GM18508 (cell line): ENCODE measurements at regions not wholly inside any gene's neighbourhood (a gene's known extent, or its start where the extent isn't known, plus 50 kb on each side); places are given as distances from the start of the nearest gene placed in this dataset.
"Not testable (repeated sequence)": the region's sequence is repeated elsewhere in the genome, so short reads cannot be mapped to it uniquely, and the experiment has no call there.

ENCODE experiments used
- ATAC-seq: cut with Tn5 transposase; IDR thresholded peaks from one replicate; pipeline ENCODE4 v1.9.1; 2021; ENCODE audit warnings: moderate number of reproducible peaks; ENCODE audit not compliant: insufficient read depth, unreplicated experiment

DNA sequence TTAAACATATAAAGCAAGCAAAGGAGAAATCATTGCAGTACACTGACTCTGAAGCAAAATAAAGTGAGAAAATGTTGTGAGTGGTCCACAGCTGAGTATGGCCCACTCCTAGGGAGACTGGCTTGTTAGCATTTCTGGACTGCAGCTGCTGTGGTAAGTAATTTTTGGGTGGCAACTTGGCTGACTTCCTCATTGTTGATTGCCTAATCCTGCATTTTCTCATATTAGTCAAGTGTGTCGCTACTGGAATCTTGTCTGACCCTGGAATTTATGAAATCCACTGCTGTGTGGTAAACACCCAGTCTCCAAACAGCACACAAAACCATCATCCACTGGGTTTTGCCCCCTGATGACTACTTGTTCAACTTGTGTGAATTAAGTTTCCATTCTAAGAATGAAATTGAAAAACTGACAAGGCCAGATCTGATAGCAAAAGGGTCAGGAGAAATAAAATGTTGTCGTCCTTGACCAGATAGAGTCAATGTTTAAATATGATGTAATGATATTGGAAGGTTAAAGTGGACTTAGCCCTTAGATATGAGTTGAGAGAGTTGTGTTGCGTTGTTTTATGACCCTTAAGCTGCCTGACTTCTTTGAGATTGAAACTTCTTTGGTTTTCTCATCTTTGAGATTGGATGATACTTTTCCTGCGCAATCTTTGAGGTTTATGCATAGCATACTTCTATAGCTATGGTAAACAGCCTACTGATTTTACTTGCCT is 106.6 kb upstream of the SEC22B start:
- ATAC-seq: not testable (repeated sequence)

DNA sequence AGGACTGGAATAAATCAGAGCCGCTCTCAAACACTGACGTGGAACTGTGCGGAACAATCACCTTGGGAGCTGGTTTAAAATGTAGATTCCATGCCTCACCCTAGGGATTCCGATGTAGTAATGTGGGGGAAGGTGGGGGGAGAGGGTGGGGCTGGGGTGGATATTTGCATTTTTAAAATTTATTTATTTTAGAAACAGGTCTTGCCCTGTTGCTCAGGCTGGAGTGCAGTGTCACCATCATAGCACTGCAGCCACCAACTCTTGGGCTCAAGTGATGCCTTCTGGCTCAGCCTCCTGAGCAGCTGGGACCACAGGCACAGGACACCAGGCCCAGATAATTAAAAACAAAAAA is 101.9 kb upstream of the SEC22B start:
- ATAC-seq: not testable (repeated sequence)

DNA sequence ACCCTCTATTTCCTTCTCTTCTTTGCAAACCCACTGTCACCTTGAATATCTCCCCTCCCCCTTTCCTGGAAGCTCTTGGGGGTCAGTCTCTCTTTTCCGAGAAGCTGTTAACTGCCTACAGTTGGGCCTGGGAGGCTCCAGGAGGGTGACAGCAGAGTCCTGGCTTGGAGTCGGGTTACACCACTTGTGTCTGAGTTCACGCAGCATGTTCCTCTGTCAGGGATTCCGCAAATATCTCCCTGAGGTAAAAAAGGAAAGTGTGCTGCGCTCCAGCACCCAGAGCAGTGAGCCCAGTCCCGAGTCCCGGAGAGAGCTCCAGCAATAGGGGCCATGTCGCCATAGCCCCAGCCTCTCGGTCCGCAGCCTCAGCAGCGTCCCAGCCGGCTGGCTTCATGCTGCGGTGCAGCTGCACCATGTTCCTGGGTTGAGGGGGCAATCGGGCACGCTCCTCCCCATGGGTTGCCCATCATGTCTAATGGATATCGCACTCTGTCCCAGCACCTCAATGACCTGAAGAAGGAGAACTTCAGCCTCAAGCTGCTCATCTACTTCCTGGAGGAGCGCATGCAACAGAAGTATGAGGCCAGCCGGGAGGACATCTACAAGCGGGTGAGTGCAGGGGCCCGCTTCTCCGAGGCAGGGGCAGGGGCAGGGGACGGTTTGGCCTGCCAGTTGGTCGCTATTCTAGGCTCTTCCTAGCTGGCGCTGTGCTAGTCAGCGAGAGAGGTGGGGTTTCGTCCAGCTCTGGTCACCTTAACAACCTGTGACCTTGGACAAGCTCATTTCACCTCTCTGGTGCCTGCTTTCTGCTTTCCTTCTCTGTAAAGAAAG is 101.3 kb upstream of the SEC22B start:
- not testable (repeated sequence) for ATAC-seq

DNA sequence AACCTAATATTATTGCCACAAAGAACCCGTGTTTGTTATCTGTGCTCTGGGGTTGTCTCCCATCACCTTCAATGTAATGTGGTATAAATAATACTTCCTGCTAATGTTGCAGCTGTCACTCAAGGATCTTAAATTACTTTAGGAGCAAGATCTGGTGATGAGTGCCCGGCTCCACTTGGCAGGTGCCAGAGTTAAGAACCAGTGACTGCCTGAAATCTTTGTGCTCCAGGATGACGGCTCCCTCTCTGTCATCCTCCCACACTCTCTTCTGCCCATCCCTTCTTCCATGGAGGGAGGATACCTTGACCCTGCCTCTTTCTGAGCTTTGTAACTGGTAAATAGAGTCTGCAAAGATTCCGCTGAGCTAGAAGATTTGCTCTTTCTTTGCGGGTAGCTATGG is 100.4 kb upstream of the SEC22B start:
- not testable (repeated sequence) for ATAC-seq

DNA sequence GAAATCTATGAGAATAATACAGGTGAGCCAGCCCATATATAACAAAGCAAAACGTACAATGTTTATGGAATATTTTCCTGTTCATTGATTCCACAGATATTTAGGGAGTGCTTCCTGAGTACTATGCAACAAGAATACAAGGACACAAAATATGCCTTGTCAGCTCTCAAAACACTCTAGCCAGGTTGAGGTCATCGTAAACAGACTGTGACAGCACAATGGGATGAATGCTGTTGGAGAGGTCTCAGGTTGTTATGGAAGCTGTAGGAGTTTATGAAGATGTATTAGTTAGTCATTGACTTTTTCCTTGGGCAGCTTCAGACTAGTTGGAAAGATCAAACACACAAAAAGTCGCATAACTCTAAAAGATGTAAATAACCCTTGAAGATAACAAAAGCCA is 98.1 kb upstream of the SEC22B start:
- ATAC-seq: not testable (repeated sequence)

DNA sequence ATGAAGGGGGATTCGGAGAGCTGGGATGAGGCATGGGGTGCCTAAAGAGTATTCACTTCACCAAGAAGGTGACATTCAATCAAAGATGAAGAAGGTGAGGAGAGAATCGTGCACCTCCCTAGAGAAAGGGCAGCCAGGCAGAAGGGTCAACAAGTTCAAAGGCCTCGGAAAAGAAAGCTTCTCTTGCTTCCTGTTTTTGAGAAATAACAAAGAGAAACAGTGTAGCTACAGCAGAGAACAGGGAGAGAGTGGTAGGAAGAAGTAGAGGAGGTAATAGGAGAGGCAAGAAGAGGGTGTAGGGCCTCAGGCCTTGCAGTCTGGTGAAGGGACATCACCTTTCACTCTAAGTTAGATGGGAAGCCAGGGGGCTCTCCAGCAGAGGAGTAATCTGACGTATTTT is 97.0 kb upstream of the SEC22B start:
- not testable (repeated sequence) for ATAC-seq

DNA sequence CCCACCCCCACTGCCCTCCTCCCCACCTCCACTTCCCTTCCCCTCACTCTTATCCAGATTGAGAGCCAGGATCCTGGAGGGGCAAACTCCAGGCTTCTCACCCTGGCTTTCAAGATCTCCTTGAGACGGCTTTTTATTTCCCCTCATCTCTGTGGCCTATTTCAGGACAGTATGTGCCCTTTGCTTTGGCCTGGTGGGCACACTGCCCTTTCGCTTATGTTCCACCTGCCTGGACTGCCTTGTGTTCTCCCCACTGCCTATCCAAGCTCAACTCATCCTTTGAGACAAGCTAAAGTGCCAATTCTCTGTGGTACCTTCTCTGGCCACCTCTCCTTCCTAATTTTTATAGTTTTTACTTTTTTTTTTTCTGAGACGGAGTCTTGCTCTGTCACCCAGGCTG is 95.9 kb upstream of the SEC22B start:
- not testable (repeated sequence) for ATAC-seq

DNA sequence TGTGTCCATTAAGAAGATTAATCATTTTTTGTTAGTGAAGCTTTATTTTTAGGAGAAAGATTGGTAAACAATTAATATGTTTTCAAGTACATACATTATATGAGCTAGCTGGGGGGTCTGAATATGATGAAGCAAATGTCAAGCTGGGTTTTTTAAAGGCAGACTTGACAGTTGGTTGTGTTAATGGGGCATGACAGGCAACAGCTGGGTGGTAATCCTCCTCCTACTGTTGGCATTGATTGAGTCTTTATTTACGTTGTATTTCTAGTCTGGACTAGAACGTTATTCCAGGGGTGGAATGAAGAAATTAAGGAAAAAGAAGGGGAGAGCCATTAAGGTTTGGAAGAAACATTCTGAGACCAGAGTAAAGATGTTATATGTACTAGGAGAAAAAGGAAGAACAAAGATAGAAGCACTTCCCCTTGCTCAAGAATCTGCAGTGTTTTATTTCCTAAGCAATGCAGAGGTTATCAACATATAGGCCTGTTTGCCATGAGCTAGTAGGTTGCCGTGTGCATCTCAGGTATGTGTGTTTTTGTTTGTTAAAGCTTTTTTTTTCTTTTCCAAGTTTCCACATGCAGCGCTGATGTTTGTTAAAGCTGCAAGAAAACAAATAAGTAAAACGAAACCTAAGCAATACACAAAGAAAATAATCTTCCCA is 95.4 kb upstream of the SEC22B start:
- not testable (repeated sequence) for ATAC-seq

DNA sequence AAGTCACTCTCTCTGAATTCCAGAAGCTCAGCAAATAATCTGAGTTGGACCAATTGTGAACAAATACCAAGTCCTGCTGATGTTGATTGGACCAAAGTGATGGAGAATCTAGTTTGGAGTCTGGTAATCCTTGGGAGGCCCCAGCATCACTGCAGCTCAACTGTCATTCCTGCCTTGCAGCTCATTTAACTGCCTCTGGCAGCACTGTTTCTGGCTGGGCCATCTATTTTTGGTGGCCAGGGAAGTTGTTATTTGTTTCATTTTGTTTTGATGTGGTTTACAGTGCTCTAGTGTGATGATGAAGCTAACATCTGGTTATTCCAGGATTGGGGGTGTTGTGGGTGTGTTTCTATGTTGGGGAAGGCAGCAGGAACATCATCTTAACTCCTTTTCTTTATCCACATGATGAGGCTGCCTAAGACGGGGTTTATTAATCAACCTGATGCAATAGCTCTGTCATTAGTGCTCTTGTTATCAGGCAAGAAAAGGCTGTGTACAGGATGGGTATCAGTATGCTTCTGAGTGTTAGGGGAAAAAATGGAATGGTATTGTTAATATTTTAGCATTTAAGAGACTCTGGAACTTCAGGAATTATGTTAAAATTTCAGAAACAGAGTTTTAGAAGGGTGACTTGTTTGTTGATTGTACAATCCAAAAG is 91.7 kb upstream of the SEC22B start:
- ATAC-seq: not testable (repeated sequence)

DNA sequence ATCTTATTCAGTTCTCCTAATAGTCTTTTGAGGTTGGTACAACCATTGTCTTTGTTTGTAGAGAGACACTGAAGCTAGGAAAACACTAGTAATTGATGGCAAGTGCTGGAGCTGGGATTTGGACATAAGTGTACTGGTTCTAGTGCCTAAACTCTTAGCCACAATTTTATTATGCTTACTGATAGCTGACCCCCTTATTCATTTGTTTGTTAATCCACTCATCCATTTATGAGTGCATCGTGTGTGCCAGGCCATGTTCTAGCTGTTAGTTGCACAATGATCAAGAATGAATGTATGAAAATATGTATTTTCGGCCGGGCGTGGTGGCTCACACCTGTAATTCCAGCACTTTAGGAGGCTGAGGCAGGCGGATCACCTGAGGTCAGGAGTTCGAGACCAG is 88.2 kb upstream of the SEC22B start:
- ATAC-seq: not testable (repeated sequence)

DNA sequence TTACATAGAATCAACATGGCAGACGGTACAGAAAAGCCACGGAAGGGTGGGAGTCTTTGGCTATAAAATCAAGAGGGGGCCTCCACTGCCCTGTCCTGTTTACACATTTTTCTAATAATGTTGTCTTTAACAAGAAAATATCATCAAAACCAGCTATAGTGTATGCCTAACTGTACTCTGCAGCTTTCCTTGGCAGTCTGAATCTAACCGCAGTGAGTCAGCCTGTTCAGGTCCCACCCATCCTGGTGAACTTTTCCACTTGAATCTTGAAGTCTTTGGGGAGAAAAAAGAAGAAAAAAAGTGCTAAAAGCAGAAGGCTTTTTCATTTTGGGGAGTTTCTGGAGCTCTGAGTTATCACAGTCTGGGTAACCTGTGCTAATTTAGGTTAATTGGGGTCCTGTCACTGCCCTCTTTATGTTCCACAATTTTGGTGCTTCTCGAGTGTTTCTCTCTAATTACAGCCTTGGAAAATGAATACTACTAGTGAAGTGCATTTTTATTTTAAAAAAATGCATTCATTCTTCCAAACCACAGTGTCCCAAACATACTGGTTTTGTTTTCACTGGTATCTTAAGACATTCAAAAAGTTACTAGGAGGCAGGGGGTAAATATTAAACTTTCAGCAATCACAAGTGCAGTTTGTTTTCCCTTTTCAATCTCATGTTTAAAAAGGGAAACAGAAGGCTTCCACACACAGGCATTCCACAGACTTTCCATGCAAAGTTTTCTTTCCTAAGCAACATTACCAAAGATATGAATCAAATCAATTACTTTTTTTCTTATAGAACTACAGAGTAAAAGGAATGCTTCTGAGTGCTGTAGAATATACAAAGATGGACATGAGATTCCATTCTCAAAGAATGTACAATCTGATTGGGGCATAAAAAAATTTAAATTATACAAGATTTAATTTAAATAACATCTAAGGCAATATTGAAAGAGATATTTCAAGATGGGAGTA is 86.8 kb upstream of the SEC22B start:
- not testable (repeated sequence) for ATAC-seq

DNA sequence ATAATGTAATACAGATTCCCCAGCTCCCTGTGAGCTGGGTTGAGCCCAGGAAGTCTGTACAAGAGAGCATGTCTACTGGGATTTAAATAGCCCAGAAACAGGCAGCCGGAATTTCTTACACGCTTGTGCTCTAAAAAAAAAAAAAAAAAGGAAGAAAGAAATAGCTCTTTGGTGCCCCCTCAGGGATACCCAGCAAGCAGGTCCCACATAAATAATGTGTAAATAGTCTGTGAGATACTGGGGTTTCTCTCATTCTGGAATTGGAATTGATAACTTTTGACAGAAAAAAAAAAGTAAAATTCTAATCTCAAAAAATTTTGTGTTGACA is 81.4 kb upstream of the SEC22B start:
- ATAC-seq: not testable (repeated sequence)

DNA sequence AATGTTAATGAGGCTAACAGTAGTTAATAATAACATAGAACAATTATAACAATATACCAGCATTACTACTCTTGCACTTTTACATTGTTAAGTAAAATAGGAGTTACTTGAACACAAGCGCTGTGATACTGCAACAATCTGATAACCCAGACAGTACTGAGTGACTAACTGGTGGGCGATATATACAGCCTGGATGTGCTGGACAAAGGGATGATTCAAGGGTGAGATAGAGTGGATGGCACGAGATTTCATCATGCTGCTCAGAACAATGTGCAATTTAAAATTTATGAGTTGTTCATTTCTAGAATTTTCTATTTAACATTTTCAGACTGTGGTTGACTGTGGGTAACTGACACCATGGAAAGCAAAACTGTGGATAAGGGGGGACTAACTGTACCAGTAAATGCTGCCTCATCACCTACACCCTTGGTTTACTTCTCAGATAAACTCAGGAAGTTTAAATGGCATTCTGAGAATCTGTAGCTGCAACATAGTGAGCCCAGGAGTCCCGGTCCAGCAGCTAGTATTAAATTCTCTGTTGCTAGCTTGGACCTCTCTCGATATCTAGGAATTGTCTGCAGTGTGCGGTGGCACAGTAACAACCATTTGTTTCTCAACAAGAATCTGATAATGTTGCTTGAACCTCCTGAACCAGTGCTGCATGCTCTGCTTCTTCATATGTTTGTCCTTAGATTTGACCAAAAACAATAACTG is 80.9 kb upstream of the SEC22B start:
- not testable (repeated sequence) for ATAC-seq

DNA sequence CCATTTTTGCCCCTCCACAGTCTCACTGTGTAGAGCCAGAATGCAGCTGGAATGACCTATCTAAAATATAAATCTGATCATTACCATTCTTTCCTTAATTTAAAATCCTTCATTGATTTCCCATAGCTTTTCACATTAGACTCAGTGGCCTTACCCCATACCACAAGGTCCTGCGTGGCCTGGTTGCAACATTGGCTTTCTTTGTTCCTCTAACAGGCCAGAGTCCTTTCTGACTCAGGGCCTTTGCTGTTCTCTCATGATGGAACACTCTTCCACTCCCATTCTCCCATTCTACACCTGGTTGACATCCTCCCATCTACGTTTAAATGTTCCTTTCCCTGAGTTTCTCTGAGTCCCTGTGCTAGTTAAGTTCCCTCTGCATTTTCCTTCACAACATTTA is 74.4 kb upstream of the SEC22B start:
- not testable (repeated sequence) for ATAC-seq

DNA sequence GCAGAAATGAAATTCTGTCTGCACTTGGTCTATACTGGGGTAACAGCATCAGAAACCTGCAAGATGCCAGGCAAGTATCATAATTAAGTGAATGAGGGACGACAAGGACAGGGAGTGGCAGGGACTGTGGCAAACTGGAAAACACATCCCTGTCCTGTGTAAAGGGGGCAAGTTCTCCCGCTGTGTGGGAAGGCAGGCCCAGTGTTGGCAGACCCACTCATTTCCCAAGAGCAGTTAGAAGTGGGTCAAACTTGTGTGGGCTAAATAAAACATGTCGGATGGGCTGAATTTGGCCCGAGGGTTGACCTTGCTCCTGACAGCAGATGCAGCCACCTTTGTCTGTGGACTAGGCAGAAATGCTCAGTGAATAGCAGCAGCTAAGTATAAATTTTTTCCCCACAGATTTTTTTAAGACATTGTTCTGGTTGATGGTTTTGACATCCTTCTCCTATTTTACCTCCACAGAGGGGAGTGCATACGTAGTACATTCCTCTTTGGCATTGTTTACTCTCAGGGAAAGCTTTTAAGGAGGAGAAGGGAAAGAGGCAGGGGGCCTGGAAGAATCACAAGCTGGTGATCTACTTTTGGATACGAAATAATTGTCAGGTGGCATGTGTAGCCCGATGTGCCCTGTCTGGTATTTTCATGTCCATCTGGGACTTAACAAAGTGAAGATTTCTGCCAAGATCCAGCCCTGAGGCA is 72.6 kb upstream of the SEC22B start:
- not testable (repeated sequence) for ATAC-seq

DNA sequence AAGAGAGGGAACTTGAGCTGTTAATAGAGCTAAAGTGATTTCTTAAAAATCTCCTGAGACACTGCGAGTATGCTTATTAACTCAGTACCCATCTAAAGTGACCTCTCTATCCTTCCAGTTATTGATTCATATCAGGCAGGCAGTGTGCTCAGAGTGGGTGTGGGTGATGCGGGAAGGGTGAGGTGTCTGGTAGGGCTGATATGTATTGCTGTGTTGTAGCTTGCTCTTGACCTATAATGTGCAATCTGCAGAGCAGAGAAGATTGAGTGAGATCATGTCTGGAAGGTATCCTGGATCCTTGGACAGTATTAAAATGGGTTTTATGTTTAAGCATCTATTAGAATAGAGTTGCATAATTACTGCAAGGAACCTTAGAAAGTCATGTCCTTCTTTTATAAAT is 71.9 kb upstream of the SEC22B start:
- not testable (repeated sequence) for ATAC-seq

DNA sequence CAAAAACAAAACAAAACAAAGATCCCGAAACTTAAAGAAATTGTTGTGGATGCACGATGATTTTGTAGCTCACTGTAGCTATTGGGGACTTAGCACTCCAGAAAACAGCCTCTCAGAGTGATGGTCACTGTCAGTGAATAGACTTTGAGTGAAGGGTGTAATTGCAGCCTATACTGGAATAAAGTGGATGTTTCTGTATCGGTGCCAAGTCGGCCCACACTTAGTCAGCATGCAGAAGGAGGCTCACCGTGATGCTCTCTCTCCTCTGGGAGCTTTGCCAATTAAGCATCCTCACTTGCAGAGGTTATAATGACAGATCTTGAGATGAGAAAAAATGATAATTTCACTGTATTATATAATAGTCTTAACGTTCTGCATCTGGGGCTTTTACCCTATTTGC is 67.5 kb upstream of the SEC22B start:
- not testable (repeated sequence) for ATAC-seq

DNA sequence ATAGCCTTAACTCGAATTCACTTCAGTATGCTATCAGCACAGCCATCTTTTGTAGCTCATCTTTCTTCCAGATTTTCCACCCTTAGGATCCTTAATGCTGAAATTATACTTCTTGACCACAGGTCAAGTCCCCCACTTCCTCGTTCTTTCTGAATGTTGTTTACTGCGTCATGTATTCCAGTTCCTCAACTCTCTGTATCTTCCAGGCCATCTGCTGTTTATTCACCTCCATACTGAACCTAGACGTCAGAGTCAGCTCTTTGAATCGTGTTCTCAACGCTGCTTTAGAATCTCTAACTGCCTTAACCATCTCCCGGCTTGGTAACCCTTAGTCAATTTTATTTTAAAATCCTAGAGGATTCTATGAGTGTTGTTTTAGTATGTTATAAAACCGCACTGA is 66.3 kb upstream of the SEC22B start:
- not testable (repeated sequence) for ATAC-seq
